NCI-H1930 (cell line): ENCODE measurements at regions not wholly inside any gene's neighbourhood (a gene's known extent, or its start where the extent isn't known, plus 50 kb on each side); places are given as distances from the start of the nearest gene placed in this dataset.

Experiments
- DNase-seq, 2 experiments: peaks; one replicate each; lab custom pipeline; 2025; lab: John Stamatoyannopoulos, UW

GRCh38 chr7:130879191-130879590, 145.2 kb upstream of the KLF14 start:
- DNase-seq, result no peak

- DNase-seq, result no peak
Observed at GRCh38 chr7:130880668-130881067, 146.7 kb upstream of the KLF14 start.

GRCh38 chr7:130881091-130881798, 147.2 kb upstream of the KLF14 start:
- no peak for DNase-seq

GRCh38 chr7:130881799-130882141, 147.8 kb upstream of the KLF14 start:
- DNase-seq, result no peak

GRCh38 chr7:130882396-130882795, 148.4 kb upstream of the KLF14 start:
- DNase-seq, result no peak

GRCh38 chr7:130883928-130884327, 149.9 kb upstream of the KLF14 start:
- no peak for DNase-seq

- no peak for DNase-seq
Observed at GRCh38 chr7:130884437-130885417, 150.7 kb upstream of the KLF14 start.

GRCh38 chr7:130886438-130887135, 152.6 kb upstream of the KLF14 start:
- DNase-seq, result no peak

GRCh38 chr7:130887182-130887956, 153.4 kb upstream of the KLF14 start:
- no peak for DNase-seq

- DNase-seq, result no peak
Observed at GRCh38 chr7:130887957-130888371, 154.0 kb upstream of the KLF14 start.

- no peak for DNase-seq
Observed at GRCh38 chr7:130888468-130888867, 154.5 kb upstream of the KLF14 start.

- DNase-seq, result no peak
Observed at GRCh38 chr7:130890176-130891020, 156.4 kb upstream of the KLF14 start.

GRCh38 chr7:130891254-130892094, 157.5 kb upstream of the KLF14 start:
- no peak for DNase-seq

- DNase-seq, result no peak
Observed at GRCh38 chr7:130893441-130893894, 159.5 kb upstream of the KLF14 start.

- DNase-seq, result no peak
Observed at GRCh38 chr7:130894146-130894908, 160.3 kb upstream of the KLF14 start.

GRCh38 chr7:130894909-130895750, 161.1 kb upstream of the KLF14 start:
- no peak for DNase-seq

GRCh38 chr7:130896051-130896881, 162.3 kb upstream of the KLF14 start:
- DNase-seq, result no peak
